GM12892 (cell line): ENCODE measurements at regions not wholly inside any gene's neighbourhood (a gene's known extent, or its start where the extent isn't known, plus 50 kb on each side); places are given as distances from the start of the nearest gene placed in this dataset.
"Not testable (repeated sequence)": the region's sequence is repeated elsewhere in the genome, so short reads cannot be mapped to it uniquely, and the experiment has no call there.

ENCODE experiments used
- DNase-seq: peaks from one replicate; pipeline ENCODE4 v3.0.0; 2011; ENCODE audit not compliant: insufficient read length
- FAIRE-seq: peaks from 2 replicates; lab custom pipeline; 2011; peaks lifted over from hg19 to GRCh38; lab: Jason Lieb, UNC
- POLR2A ChIP-seq: IDR thresholded peaks from 2 replicates; pipeline ENCODE4 v1.6.1; 2011; ENCODE audit warnings: low read depth, low read length, control low read depth
- POLR2AphosphoS5 ChIP-seq: IDR thresholded peaks from 2 replicates; pipeline ENCODE4 v1.6.1; 2011; ENCODE audit warnings: low read depth, low read length, control low read depth
- TAF1 ChIP-seq: IDR thresholded peaks from 2 replicates; pipeline ENCODE4 v1.6.1; 2011; ENCODE audit warnings: low read depth, mild to moderate bottlenecking, control low read depth, low read length, borderline replicate concordance

- TF ChIP-seq POLR2AphosphoS5 (no peak), TAF1 (no peak), POLR2A (no peak)
- FAIRE-seq (no peak), DNase-seq (no peak)
These were observed 566.6 kb downstream of the TMEM135 start for GRCh38 chr11:87604350-87604749.

GRCh38 chr11:87603887-87604286 is 566.2 kb downstream of the TMEM135 start:
- FAIRE-seq: no peak
- TF ChIP-seq POLR2AphosphoS5 (no peak), POLR2A (no peak), TAF1 (no peak)
- DNase-seq: no peak

- TF ChIP-seq TAF1 (no peak), POLR2AphosphoS5 (no peak), POLR2A (no peak)
- FAIRE-seq (no peak), DNase-seq (no peak)
These were observed 565.0 kb downstream of the TMEM135 start for GRCh38 chr11:87602776-87603175.

DNA sequence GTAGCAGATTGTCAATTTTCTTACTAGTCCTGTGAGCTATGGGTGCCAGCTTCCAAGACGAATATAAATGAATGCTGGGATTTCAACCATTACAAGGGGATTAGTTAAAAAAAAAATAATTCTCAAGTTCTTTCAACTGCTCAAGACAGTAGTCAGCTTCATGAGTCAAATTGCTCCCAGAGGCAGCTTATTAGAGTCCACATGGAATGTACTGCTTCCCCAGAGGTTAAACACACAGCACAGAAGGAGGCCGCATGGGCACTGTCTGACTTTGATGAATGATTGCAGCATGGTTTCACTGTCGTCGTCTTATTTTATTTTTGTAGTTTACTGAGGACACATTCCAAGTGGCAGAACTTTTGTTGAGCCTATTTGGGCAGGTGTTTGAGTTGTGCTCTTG is 563.2 kb downstream of the TMEM135 start:
- no peak for DNase-seq
- no peak for FAIRE-seq
- TF ChIP-seq POLR2AphosphoS5: no peak
- no peak for TF ChIP-seq POLR2A
- no peak for TF ChIP-seq TAF1

GRCh38 chr11:87597725-87598124 is 560.0 kb downstream of the TMEM135 start:
- DNase-seq: no peak
- TF ChIP-seq POLR2A (no peak), POLR2AphosphoS5 (no peak), TAF1 (no peak)
- no peak for FAIRE-seq

DNA sequence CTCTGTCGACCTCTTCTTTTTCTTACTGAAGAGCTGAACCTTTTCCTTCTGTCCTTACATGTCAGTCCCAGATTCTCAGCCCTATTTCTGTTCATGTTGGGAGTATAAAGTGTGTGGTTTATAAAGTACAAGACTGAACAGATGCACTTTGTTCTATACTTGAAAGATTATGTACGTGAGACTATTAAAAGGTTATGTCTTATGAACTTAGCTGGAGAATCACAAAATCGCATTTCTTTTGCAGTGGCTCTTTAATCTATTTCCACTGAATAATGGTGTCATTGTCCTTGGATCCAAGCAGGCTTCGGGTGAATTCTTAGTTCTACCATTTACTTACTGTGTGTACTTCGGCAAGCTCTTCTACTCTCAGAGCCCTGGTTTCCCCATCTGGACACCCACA is 558.4 kb downstream of the TMEM135 start:
- no peak for FAIRE-seq
- no peak for DNase-seq
- no peak for TF ChIP-seq POLR2A
- no peak for TF ChIP-seq POLR2AphosphoS5
- TF ChIP-seq TAF1: no peak

GRCh38 chr11:87589082-87589481 is 551.3 kb downstream of the TMEM135 start:
- DNase-seq (no peak), FAIRE-seq (no peak)
- TF ChIP-seq POLR2A (no peak), TAF1 (no peak), POLR2AphosphoS5 (no peak)

DNA sequence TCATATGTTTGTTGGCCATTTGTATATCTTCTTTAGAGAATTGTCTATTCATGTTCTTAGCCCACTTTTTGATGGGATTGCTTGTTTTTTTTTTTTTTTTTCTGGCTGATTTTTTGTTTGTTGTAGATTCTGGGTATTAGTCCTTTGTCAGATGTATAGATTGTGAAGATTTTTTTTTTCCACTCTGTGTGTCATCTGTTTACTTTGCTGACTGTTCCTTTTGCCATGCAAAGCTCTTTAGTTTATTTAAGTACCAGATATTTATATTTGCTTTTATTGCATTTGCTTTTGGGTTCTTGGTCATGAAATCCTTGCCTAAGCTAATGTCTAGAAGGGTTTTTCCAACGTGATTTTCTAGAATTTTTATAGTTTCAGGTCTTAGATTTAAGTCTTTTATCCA is 547.9 kb downstream of the TMEM135 start:
- FAIRE-seq, DNase-seq: not testable (repeated sequence)

GRCh38 chr11:87583931-87584330 is 546.2 kb downstream of the TMEM135 start:
- FAIRE-seq (no peak), DNase-seq (no peak)
- no peak for TF ChIP-seq TAF1
- no peak for TF ChIP-seq POLR2A
- TF ChIP-seq POLR2AphosphoS5: no peak

DNA sequence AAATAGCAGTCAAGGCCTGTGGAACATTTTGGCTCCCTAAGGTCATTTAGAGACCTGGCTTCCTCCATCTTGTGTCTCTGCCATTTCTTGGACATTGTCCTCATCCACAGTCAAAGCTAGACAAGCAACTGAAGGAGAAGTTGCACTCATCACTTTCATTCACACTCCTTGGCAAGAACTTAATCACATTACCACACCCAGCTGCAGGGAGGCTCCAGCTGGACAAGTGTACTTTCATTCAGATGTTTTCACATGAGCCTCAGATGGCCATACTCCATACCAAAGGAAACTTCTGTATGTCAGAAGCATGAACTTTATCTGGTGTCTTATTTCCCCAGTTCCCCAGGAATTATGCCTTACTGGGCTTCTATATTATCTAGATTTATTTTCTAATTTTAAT is 537.4 kb downstream of the TMEM135 start:
- no peak for TF ChIP-seq TAF1
- TF ChIP-seq POLR2A: no peak
- TF ChIP-seq POLR2AphosphoS5: no peak
- FAIRE-seq (no peak), DNase-seq (no peak)

DNA sequence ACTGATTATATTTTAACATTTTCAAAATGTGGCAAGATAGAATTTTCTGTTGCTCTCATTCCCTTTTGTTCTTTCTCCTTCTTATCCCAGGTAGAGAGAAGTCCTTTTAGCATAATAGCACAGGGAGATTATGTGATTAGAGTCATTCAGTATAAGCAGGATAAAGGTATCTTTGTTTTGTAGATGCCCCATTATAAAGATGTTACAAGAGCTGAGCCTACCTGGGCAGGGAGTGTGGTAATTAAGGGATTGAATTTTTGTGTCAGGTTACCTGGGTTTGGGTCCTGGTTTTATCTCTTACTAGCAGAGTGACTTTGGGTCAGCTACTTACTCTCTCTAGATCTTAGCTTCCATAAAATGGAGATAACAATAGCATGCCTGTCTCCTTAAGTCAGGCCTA is 536.5 kb downstream of the TMEM135 start:
- no peak for TF ChIP-seq POLR2AphosphoS5
- no peak for TF ChIP-seq POLR2A
- TF ChIP-seq TAF1: no peak
- FAIRE-seq (no peak), DNase-seq (no peak)

DNA sequence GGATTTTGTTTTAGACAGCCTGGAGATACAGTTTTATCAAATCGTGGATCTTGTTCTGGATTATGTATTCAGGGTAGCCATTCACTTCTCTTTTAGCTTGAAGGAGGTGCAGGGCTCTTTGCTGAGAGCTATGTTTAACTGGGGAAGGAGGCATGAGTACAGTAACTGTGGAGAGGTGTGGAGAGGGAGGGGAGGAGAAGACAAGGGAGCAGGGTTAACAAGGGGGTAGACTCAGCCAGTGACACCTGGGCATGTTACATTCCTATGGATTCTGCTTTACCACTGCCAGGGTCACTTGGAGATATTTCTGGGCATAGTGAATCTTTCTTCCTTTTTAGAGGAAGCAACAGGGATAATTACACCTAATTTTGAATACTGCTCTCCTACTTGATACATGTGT is 536.0 kb downstream of the TMEM135 start:
- DNase-seq (no peak), FAIRE-seq (no peak)
- TF ChIP-seq TAF1 (no peak), POLR2A (no peak), POLR2AphosphoS5 (no peak)

DNA sequence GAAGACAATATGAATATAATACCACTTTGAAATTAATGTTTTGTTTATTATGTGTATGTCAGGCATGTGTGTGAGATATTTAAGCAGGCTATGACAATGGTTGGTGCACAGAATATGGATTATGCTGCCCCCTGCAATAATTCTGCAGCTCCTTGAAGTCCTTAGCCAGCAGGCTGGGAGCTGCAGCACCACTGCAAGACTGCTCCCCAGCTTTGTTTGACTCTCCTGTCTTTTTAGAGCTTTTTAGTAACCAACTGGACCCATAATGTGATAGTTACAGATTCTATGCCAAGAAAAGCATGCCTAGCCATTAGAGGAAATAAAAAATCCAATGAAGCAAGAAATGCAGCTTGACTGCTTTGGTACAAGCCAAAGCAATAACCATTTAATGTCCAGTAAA is 535.1 kb downstream of the TMEM135 start:
- FAIRE-seq: no peak
- TF ChIP-seq POLR2A (no peak), TAF1 (no peak), POLR2AphosphoS5 (no peak)
- no peak for DNase-seq
